ENCODE measurements at regions not wholly inside any gene's neighbourhood (a gene's known extent, or its start where the extent isn't known, plus 50 kb on each side); places are given as distances from the start of the nearest gene placed in this dataset.

GRCh38 chr7:26958834-26959233 is 94.4 kb upstream of the SKAP2 start:
- no peak for TF ChIP-seq CTCF (IDR thresholded peaks at IDR 0.05; ENCODE audit: poor library complexity, severe bottlenecking)
- TF ChIP-seq RAD21 (conservative IDR thresholded peaks at IDR 0.05) = no peak
- no peak for TF ChIP-seq SMC3 (conservative IDR thresholded peaks at IDR 0.05; ENCODE audit: poor library complexity)
- TF ChIP-seq EZH2 (IDR thresholded peaks at IDR 0.05; ENCODE audit: borderline replicate concordance, insufficient read depth, low read length, poor library complexity, severe bottlenecking) = no peak
- no peak for TF ChIP-seq POLR2AphosphoS5 (IDR thresholded peaks at IDR 0.05)
